ENCODE measurements at regions not wholly inside any gene's neighbourhood (a gene's known extent, or its start where the extent isn't known, plus 50 kb on each side); places are given as distances from the start of the nearest gene placed in this dataset.

GRCh38 chrX:124592744-124593143, 246.4 kb downstream of the SH2D1A start:
- Histone ChIP-seq H2AFZ (ENCODE audit: low read length) (no peak overlapping the region), H3K36me3 (ENCODE audit: insufficient read depth, low read length) (no peaks in the 10 kb centered on the region), H4K20me1 (ENCODE audit: insufficient read depth, low read length) (no peaks in the 10 kb centered on the region), H3K9me3 (ENCODE audit: low read depth, low read length) (peaks cover 1% of the 10 kb centered on the region), H3K27me3 (ENCODE audit: insufficient read depth, low read length) (no peaks in the 10 kb centered on the region), H3K4me2 (ENCODE audit: insufficient read depth, low read length) (no peak overlapping the region), H3K27ac (ENCODE audit: low read depth, low read length) (no peak overlapping the region), H3K4me1 (ENCODE audit: insufficient read depth, low read length) (no peaks in the 10 kb centered on the region), H3K4me3 (ENCODE audit: insufficient read depth, low read length) (no peak overlapping the region), H3K79me2 (ENCODE audit: insufficient read depth, low read length) (no peaks in the 10 kb centered on the region)
- DNase-seq (ENCODE audit: insufficient read length, low spot score, missing footprints) = no peak
- TF ChIP-seq, protein P1, sequence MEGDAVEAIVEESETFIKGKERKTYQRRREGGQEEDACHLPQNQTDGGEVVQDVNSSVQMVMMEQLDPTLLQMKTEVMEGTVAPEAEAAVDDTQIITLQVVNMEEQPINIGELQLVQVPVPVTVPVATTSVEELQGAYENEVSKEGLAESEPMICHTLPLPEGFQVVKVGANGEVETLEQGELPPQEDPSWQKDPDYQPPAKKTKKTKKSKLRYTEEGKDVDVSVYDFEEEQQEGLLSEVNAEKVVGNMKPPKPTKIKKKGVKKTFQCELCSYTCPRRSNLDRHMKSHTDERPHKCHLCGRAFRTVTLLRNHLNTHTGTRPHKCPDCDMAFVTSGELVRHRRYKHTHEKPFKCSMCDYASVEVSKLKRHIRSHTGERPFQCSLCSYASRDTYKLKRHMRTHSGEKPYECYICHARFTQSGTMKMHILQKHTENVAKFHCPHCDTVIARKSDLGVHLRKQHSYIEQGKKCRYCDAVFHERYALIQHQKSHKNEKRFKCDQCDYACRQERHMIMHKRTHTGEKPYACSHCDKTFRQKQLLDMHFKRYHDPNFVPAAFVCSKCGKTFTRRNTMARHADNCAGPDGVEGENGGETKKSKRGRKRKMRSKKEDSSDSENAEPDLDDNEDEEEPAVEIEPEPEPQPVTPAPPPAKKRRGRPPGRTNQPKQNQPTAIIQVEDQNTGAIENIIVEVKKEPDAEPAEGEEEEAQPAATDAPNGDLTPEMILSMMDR (IDR thresholded peaks at IDR 0.05; ENCODE audit: extremely low read depth, low read depth, low read length) = no peak

DNA sequence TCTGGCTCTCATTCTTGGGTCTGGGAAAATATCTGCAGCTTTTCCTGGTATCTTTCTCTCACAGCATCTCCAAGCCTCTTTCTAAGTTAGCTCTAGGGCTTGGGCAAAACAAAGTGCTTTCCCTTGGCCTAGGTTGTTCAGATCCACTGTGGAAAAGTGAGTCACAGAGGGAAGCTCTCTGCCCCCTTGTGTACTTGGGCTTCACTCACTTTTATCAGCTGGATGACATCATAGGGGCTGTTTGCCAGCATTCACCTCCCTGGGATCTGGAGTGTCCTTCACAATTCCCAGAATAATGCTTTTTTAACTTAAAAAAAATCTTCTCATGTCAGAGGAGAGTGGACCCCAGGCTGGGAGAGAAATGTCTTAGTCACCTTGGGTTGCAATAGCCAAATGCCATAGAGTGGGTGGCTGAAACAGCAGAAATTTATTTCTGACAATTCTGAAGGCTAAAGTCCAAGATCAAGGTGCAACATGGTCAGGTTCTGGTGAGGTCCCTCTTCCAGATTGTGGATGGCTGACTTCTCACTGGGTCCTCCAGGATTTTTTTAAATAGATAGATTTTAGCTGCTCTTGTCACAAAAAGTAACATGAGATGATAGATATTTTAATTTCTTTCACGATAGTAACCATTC, 247.8 kb downstream of the SH2D1A start:
- Histone ChIP-seq H3K27me3 (ENCODE audit: insufficient read depth, low read length) (no peaks in the 10 kb centered on the region), H3K4me2 (ENCODE audit: insufficient read depth, low read length) (no peak overlapping the region), H3K4me1 (ENCODE audit: insufficient read depth, low read length) (no peaks in the 10 kb centered on the region), H3K4me3 (ENCODE audit: insufficient read depth, low read length) (no peak overlapping the region), H4K20me1 (ENCODE audit: insufficient read depth, low read length) (no peaks in the 10 kb centered on the region), H3K36me3 (ENCODE audit: insufficient read depth, low read length) (no peaks in the 10 kb centered on the region), H3K27ac (ENCODE audit: low read depth, low read length) (no peak overlapping the region), H2AFZ (ENCODE audit: low read length) (no peak overlapping the region), H3K79me2 (ENCODE audit: insufficient read depth, low read length) (no peaks in the 10 kb centered on the region), H3K9me3 (ENCODE audit: low read depth, low read length) (peaks cover 1% of the 10 kb centered on the region)
- no peak for DNase-seq (ENCODE audit: insufficient read length, low spot score, missing footprints)
- TF ChIP-seq, protein P1 (IDR thresholded peaks at IDR 0.05; ENCODE audit: extremely low read depth, low read depth, low read length) = no peak

GRCh38 chrX:124605511-124605910, 259.1 kb downstream of the SH2D1A start:
- H3K4me1 ChIP-seq (ENCODE audit: insufficient read depth, low read length) = no peaks in the 10 kb centered on the region
- no peaks in the 10 kb centered on the region for H3K79me2 ChIP-seq (ENCODE audit: insufficient read depth, low read length)
- DNase-seq (ENCODE audit: insufficient read length, low spot score, missing footprints) = no peak

GRCh38 chrX:124606724-124607123, 260.4 kb downstream of the SH2D1A start:
- H3K9me3 ChIP-seq (ENCODE audit: low read depth, low read length) = no peaks in the 10 kb centered on the region
- H3K27me3 ChIP-seq (ENCODE audit: insufficient read depth, low read length) = no peaks in the 10 kb centered on the region
- H3K36me3 ChIP-seq (ENCODE audit: insufficient read depth, low read length) = no peaks in the 10 kb centered on the region
- no peaks in the 10 kb centered on the region for H4K20me1 ChIP-seq (ENCODE audit: insufficient read depth, low read length)
- no peak overlapping the region for H3K4me2 ChIP-seq (ENCODE audit: insufficient read depth, low read length)
- no peaks in the 10 kb centered on the region for H3K79me2 ChIP-seq (ENCODE audit: insufficient read depth, low read length)
- no peak for DNase-seq (ENCODE audit: insufficient read length, low spot score, missing footprints)
- TF ChIP-seq, protein P1 (IDR thresholded peaks at IDR 0.05; ENCODE audit: extremely low read depth, low read depth, low read length) = no peak
- H3K27ac ChIP-seq (ENCODE audit: low read depth, low read length) = no peak overlapping the region
- H2AFZ ChIP-seq (ENCODE audit: low read length) = no peak overlapping the region
- H3K4me1 ChIP-seq (ENCODE audit: insufficient read depth, low read length) = no peaks in the 10 kb centered on the region
- no peak overlapping the region for H3K4me3 ChIP-seq (ENCODE audit: insufficient read depth, low read length)

More at GRCh38 chrX:124605511-124605910, 259.1 kb downstream of the SH2D1A start:
- no peak overlapping the region for H2AFZ ChIP-seq (ENCODE audit: low read length)
- H4K20me1 ChIP-seq (ENCODE audit: insufficient read depth, low read length) = no peaks in the 10 kb centered on the region
- H3K27me3 ChIP-seq (ENCODE audit: insufficient read depth, low read length) = no peaks in the 10 kb centered on the region
- no peaks in the 10 kb centered on the region for H3K36me3 ChIP-seq (ENCODE audit: insufficient read depth, low read length)
- H3K4me2 ChIP-seq (ENCODE audit: insufficient read depth, low read length) = no peak overlapping the region
- H3K4me3 ChIP-seq (ENCODE audit: insufficient read depth, low read length) = no peak overlapping the region
- H3K27ac ChIP-seq (ENCODE audit: low read depth, low read length) = no peak overlapping the region
- TF ChIP-seq, protein P1 (IDR thresholded peaks at IDR 0.05; ENCODE audit: extremely low read depth, low read depth, low read length) = no peak
- no peaks in the 10 kb centered on the region for H3K9me3 ChIP-seq (ENCODE audit: low read depth, low read length)

Measured in osteoblast (primary cell).